H1 (cell line): ENCODE measurements at regions not wholly inside any gene's neighbourhood (a gene's known extent, or its start where the extent isn't known, plus 50 kb on each side); places are given as distances from the start of the nearest gene placed in this dataset.

Source experiments
- CTCF ChIP-seq, 3 experiments: IDR thresholded peaks; 1 replicate in 2 of 3; 2 replicates in 1 of 3; pipeline versions ENCODE4 v1.5.1 to v1.6.1; 2011; ENCODE audit warnings: low read length in 3 of 3, mild to moderate bottlenecking in 3 of 3, inconsistent platforms in 2 of 3, low read depth in 1 of 3, moderate library complexity in 1 of 3; ENCODE audit not compliant: insufficient read depth in 1 of 3; ENCODE audit errors: control extremely low read depth in 1 of 3
- EP300 ChIP-seq, 2 experiments: IDR thresholded peaks; 1 replicate in 1 of 2; 2 replicates in 1 of 2; pipeline ENCODE4 v1.6.1; 2011 to 2012; ENCODE audit warnings: low read depth in 2 of 2, low read length in 2 of 2, mild to moderate bottlenecking in 2 of 2, borderline replicate concordance in 1 of 2, inconsistent platforms in 1 of 2, moderate library complexity in 1 of 2
- JUN ChIP-seq: IDR thresholded peaks from 2 replicates; pipeline ENCODE4 v1.6.1; 2011; ENCODE audit warnings: low read depth, mild to moderate bottlenecking, improper control_type of control experiment, low read length
- MAFK ChIP-seq: IDR thresholded peaks from 2 replicates; pipeline ENCODE4 v1.6.1; 2012; ENCODE audit warnings: low read depth, mild to moderate bottlenecking, improper control_type of control experiment, low read length
- NRF1 ChIP-seq: IDR thresholded peaks from 2 replicates; pipeline ENCODE4 v1.6.1; 2011; ENCODE audit warnings: mild to moderate bottlenecking, low read depth, low read length, improper control_type of control experiment
- POLR2AphosphoS5 ChIP-seq: IDR thresholded peaks from 2 replicates; pipeline ENCODE4 v1.6.1; 2011; ENCODE audit warnings: low read depth, low read length
- SP2 ChIP-seq: IDR thresholded peaks from 2 replicates; pipeline ENCODE4 v1.6.1; 2012; ENCODE audit warnings: mild to moderate bottlenecking, low read length, inconsistent platforms
- SRF ChIP-seq: IDR thresholded peaks from 2 replicates; pipeline ENCODE4 v1.6.1; 2011; ENCODE audit warnings: mild to moderate bottlenecking, low read depth, low read length, moderate library complexity
- TCF12 ChIP-seq: IDR thresholded peaks from 2 replicates; pipeline ENCODE4 v1.6.1; 2011; ENCODE audit warnings: low read depth, mild to moderate bottlenecking, low read length
- TEAD4 ChIP-seq: IDR thresholded peaks from 2 replicates; pipeline ENCODE4 v1.6.1; 2012; ENCODE audit warnings: low read depth, low read length, inconsistent platforms, mixed read lengths

- TF ChIP-seq CTCF (IDR thresholded peaks at IDR 0.05; ENCODE audit: control extremely low read depth in 1 of 3, insufficient read depth in 1 of 3, low read depth in 1 of 3, low read length in 3 of 3): no peak
- TF ChIP-seq SP2: no peak
- TF ChIP-seq MAFK: no peak
- TF ChIP-seq JUN: no peak
- TF ChIP-seq TCF12: no peak
- TF ChIP-seq SRF: no peak
- TF ChIP-seq NRF1: no peak
- TF ChIP-seq POLR2AphosphoS5: no peak
- no peak for TF ChIP-seq EP300 (IDR thresholded peaks at IDR 0.05; ENCODE audit: borderline replicate concordance in 1 of 2, low read depth in 2 of 2, low read length in 2 of 2)
- TF ChIP-seq TEAD4: no peak
These were observed 117.2 kb downstream of the RFLNA start for GRCh38 chr12:124411953-124412645.
